Neural cell (in vitro differentiated cells): ENCODE measurements at regions not wholly inside any gene's neighbourhood (a gene's known extent, or its start where the extent isn't known, plus 50 kb on each side); places are given as distances from the start of the nearest gene placed in this dataset.

Source experiments
- CTCF ChIP-seq: fragments of 450-650 bp; IDR thresholded peaks from 2 replicates; pipeline ENCODE4 v1.5.1; 2014; ENCODE audit warnings: antibody characterized with exemption, mild to moderate bottlenecking, moderate library complexity; ENCODE audit not compliant: poor library complexity, severe bottlenecking
- EP300 ChIP-seq: fragments of 450-650 bp; conservative IDR thresholded peaks from 2 replicates; pipeline ENCODE4 v1.6.1; 2014; ENCODE audit warnings: antibody characterized with exemption, mild to moderate bottlenecking, moderate library complexity; ENCODE audit not compliant: poor library complexity, severe bottlenecking
- EZH2 ChIP-seq: fragments of 200-600, 300-800 bp; shearing (Covaris generic), sonication (generic); IDR thresholded peaks from 2 replicates; pipeline ENCODE4 v1.6.1; 2014; ENCODE audit warnings: antibody characterized with exemption, low read length, borderline replicate concordance, mild to moderate bottlenecking; ENCODE audit not compliant: insufficient read depth, poor library complexity, severe bottlenecking
- POLR2AphosphoS5 ChIP-seq: IDR thresholded peaks from 2 replicates; pipeline ENCODE4 v1.6.1; 2012
- RAD21 ChIP-seq: fragments of 450-650 bp; conservative IDR thresholded peaks from 2 replicates; pipeline ENCODE4 v1.6.1; 2014; ENCODE audit warnings: antibody characterized with exemption, mild to moderate bottlenecking, moderate library complexity
- TAF1 ChIP-seq: IDR thresholded peaks from 2 replicates; pipeline ENCODE4 v1.6.1; 2012; ENCODE audit warnings: low read depth

- no peak for TF ChIP-seq CTCF
- no peak for TF ChIP-seq TAF1
- TF ChIP-seq RAD21: no peak
- no peak for TF ChIP-seq EZH2
- TF ChIP-seq POLR2AphosphoS5: no peak
- TF ChIP-seq EP300: no peak
These were observed 92.2 kb upstream of the FAM83B start for GRCh38 chr6:54754406-54754805.
